RWPE2 (cell line): ENCODE measurements at regions not wholly inside any gene's neighbourhood (a gene's known extent, or its start where the extent isn't known, plus 50 kb on each side); places are given as distances from the start of the nearest gene placed in this dataset.

Experiments
- ATAC-seq: fragments of 200-7000 bp; cut with Tn5 transposase; 3 replicates; pipeline ENCODE4 v1.9.1; 2021; ENCODE audit warnings: low read depth
- DNase-seq: peaks from one replicate; pipeline ENCODE4 v3.0.0-alpha.2; 2020; ENCODE audit warnings: low spot score
- H3K27ac ChIP-seq: fragments of 450-650 bp; 2 replicates; pipeline ENCODE4 v1.5.1; 2017; ENCODE audit warnings: mild to moderate bottlenecking; ENCODE audit not compliant: poor library complexity, severe bottlenecking
- H3K27me3 ChIP-seq: fragments of 250-450 bp; sonication (Bioruptor Pico); 2 replicates; pipeline ENCODE4 v1.5.1; 2021; ENCODE audit warnings: mild to moderate bottlenecking, moderate library complexity; ENCODE audit not compliant: insufficient read depth, poor library complexity, severe bottlenecking
- H3K36me3 ChIP-seq: fragments of 250-450 bp; sonication (Bioruptor Pico); 2 replicates; pipeline ENCODE4 v1.5.1; 2020; ENCODE audit warnings: low read depth, mild to moderate bottlenecking, moderate library complexity
- H3K4me1 ChIP-seq: fragments of 250-450 bp; sonication (Bioruptor Pico); 2 replicates; pipeline ENCODE4 v1.5.1; 2021; ENCODE audit warnings: mild to moderate bottlenecking, moderate library complexity; ENCODE audit not compliant: insufficient read depth, poor library complexity, severe bottlenecking
- H3K4me3 ChIP-seq: fragments of 250-450 bp; sonication (Bioruptor Pico); 2 replicates; pipeline ENCODE4 v1.5.1; 2021; ENCODE audit warnings: mild to moderate bottlenecking, moderate library complexity; ENCODE audit not compliant: severe bottlenecking
- H3K9me3 ChIP-seq: fragments of 250-450 bp; sonication (Bioruptor Pico); 2 replicates; pipeline ENCODE4 v1.5.1; 2021; ENCODE audit warnings: mild to moderate bottlenecking, moderate library complexity; ENCODE audit not compliant: severe bottlenecking
- TF ChIP-seq, protein P1 (sequence below): fragments of 450-650 bp; IDR thresholded peaks from one replicate; pipeline ENCODE4 v1.5.1; 2017; ENCODE audit warnings: mild to moderate bottlenecking, moderate library complexity; ENCODE audit not compliant: poor library complexity, severe bottlenecking

DNA sequence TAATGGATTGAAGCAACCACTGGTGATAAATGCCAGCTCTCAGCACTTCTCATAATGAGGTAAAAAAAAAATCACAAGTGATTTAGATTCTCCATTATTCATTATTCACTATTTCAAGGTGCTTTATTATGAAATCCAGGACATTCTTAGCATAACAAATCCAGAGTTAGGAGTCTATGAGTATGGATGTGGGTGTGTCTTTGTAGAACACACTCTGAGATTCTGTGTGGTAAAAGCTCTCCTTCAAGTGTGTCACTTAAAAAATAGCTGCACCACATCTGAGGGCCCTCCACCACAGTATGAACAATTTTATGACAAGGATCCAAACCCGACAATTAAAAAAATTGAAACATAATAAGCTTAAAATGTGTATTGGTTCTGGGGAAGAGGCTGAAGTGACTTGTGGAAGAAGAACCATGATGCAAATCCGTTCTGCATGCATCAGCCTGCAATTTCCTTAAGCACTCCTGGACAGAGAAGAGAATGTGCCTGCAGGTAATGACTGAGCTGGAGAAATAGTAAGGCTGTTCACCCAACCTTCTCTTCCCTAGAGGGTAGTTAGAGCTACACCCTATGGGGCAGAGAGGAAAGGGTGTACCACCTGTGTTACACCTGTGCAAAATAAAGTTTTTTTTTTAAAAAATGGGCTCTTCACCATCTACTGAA, 488.5 kb upstream of the MGAT4C start:
- Histone ChIP-seq H3K27me3 (no peaks in the 10 kb centered on the region), H3K4me3 (no peak overlapping the region), H3K9me3 (no peaks in the 10 kb centered on the region), H3K4me1 (no peaks in the 10 kb centered on the region), H3K36me3 (no peaks in the 10 kb centered on the region), H3K27ac (no peak overlapping the region)
- DNase-seq (no peak), ATAC-seq (no peak)
- TF ChIP-seq, protein P1, sequence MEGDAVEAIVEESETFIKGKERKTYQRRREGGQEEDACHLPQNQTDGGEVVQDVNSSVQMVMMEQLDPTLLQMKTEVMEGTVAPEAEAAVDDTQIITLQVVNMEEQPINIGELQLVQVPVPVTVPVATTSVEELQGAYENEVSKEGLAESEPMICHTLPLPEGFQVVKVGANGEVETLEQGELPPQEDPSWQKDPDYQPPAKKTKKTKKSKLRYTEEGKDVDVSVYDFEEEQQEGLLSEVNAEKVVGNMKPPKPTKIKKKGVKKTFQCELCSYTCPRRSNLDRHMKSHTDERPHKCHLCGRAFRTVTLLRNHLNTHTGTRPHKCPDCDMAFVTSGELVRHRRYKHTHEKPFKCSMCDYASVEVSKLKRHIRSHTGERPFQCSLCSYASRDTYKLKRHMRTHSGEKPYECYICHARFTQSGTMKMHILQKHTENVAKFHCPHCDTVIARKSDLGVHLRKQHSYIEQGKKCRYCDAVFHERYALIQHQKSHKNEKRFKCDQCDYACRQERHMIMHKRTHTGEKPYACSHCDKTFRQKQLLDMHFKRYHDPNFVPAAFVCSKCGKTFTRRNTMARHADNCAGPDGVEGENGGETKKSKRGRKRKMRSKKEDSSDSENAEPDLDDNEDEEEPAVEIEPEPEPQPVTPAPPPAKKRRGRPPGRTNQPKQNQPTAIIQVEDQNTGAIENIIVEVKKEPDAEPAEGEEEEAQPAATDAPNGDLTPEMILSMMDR = no peak

GRCh38 chr12:86743875-86744536, 487.8 kb upstream of the MGAT4C start:
- TF ChIP-seq, protein P1 = no peak
- Histone ChIP-seq H3K36me3 (no peaks in the 10 kb centered on the region), H3K27ac (no peak overlapping the region), H3K4me1 (no peaks in the 10 kb centered on the region), H3K27me3 (no peaks in the 10 kb centered on the region), H3K4me3 (no peak overlapping the region), H3K9me3 (no peaks in the 10 kb centered on the region)
- DNase-seq = no peak
- ATAC-seq = no peak

GRCh38 chr12:86741531-86741930, 485.3 kb upstream of the MGAT4C start:
- Histone ChIP-seq H3K4me1 (no peaks in the 10 kb centered on the region), H3K9me3 (no peaks in the 10 kb centered on the region), H3K4me3 (no peak overlapping the region), H3K27ac (no peak overlapping the region), H3K27me3 (no peaks in the 10 kb centered on the region), H3K36me3 (no peaks in the 10 kb centered on the region)
- ATAC-seq = no peak
- DNase-seq = no peak
- TF ChIP-seq, protein P1 = no peak

DNA sequence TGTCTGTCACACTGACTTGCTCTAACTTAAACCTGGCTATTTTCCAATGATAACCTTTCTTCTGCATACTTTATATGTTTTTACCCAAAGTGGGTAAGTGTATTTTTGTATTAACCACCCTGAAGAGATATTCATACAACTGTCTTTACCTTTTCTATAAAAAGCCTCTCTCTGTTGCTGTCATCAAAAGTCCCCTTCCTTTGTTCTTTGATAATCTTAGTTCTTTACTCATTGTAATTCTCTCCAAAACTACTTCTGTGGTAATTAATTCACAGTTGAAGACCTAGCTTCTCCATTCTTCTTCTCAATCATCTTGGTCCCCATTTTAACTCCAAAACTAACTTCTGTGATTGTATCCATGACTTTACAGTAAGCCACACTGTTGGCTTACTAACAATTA, 479.7 kb upstream of the MGAT4C start:
- H3K4me3 ChIP-seq = no peak overlapping the region
- no peaks in the 10 kb centered on the region for H3K27me3 ChIP-seq
- no peaks in the 10 kb centered on the region for H3K9me3 ChIP-seq
- H3K4me1 ChIP-seq = peaks cover under 1% of the 10 kb centered on the region
- no peak for DNase-seq
- TF ChIP-seq, protein P1 = no peak
- no peak overlapping the region for H3K27ac ChIP-seq
- ATAC-seq = no peak
- H3K36me3 ChIP-seq = no peaks in the 10 kb centered on the region

GRCh38 chr12:86735072-86735471, 478.9 kb upstream of the MGAT4C start:
- Histone ChIP-seq H3K36me3 (no peaks in the 10 kb centered on the region), H3K4me1 (peaks cover 8% of the 10 kb centered on the region), H3K4me3 (no peak overlapping the region), H3K27ac (no peak overlapping the region), H3K9me3 (no peaks in the 10 kb centered on the region), H3K27me3 (no peaks in the 10 kb centered on the region)
- DNase-seq = no peak
- no peak for ATAC-seq
- TF ChIP-seq, protein P1 = no peak
